ENCODE measurements at regions not wholly inside any gene's neighbourhood (a gene's known extent, or its start where the extent isn't known, plus 50 kb on each side); places are given as distances from the start of the nearest gene placed in this dataset.

- TF ChIP-seq CTCF (IDR thresholded peaks at IDR 0.05; ENCODE audit: insufficient read depth, low read length) (no peak), POLR2AphosphoS5 (IDR thresholded peaks at IDR 0.05; ENCODE audit: low read depth) (no peak), REST (IDR thresholded peaks at IDR 0.05; ENCODE audit: insufficient replicate concordance, low read depth) (no peak)
These were observed 434.6 kb upstream of the RGS6 start for GRCh38 chr14:71497645-71498086.
